ENCODE measurements at regions not wholly inside any gene's neighbourhood (a gene's known extent, or its start where the extent isn't known, plus 50 kb on each side); places are given as distances from the start of the nearest gene placed in this dataset.

DNA sequence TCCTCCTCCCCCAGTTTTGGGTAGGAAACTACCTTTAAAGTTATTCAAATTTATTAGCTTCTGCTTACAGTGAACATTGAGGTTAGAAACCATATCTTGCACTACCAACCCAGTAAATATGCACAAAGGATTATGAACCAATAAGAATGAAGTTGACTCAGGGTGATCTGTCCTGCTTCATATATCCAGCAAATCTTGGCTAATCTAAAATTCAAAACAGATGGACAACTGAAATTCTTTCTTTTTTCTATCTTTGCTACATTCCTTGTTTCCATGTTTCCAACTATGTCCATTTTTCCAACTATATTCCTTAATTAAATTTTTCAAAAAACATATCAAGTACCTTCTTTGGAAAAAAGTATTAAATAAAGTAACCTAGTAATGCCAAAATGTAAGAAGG is 149.3 kb downstream of the FAM124B start:
- no peak for TF ChIP-seq POLR2AphosphoS5 (IDR thresholded peaks at IDR 0.05)
- TF ChIP-seq EP300 (IDR thresholded peaks at IDR 0.05): no peak
- TF ChIP-seq, protein P1, sequence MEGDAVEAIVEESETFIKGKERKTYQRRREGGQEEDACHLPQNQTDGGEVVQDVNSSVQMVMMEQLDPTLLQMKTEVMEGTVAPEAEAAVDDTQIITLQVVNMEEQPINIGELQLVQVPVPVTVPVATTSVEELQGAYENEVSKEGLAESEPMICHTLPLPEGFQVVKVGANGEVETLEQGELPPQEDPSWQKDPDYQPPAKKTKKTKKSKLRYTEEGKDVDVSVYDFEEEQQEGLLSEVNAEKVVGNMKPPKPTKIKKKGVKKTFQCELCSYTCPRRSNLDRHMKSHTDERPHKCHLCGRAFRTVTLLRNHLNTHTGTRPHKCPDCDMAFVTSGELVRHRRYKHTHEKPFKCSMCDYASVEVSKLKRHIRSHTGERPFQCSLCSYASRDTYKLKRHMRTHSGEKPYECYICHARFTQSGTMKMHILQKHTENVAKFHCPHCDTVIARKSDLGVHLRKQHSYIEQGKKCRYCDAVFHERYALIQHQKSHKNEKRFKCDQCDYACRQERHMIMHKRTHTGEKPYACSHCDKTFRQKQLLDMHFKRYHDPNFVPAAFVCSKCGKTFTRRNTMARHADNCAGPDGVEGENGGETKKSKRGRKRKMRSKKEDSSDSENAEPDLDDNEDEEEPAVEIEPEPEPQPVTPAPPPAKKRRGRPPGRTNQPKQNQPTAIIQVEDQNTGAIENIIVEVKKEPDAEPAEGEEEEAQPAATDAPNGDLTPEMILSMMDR (IDR thresholded peaks at IDR 0.05): no peak

Measured in suprapubic skin (tissue), 4 donors.